ENCODE measurements at regions not wholly inside any gene's neighbourhood (a gene's known extent, or its start where the extent isn't known, plus 50 kb on each side); places are given as distances from the start of the nearest gene placed in this dataset.

- no peak for TF ChIP-seq POLR2A (IDR thresholded peaks at IDR 0.05; ENCODE audit: low read length)
- TF ChIP-seq GATA1 (IDR thresholded peaks at IDR 0.05; ENCODE audit: low read depth, low read length), result no peak
These were observed 374.3 kb upstream of the GOT2 start for GRCh38 chr16:59108374-59108773.
